K562 (cell line): ENCODE measurements at regions not wholly inside any gene's neighbourhood (a gene's known extent, or its start where the extent isn't known, plus 50 kb on each side); places are given as distances from the start of the nearest gene placed in this dataset.

Experiments used
- CBFA2T2 ChIP-seq: fragments of 450-650 bp; conservative IDR thresholded peaks from 2 replicates; pipeline ENCODE4 v1.6.1; 2017; ENCODE audit warnings: mild to moderate bottlenecking
- CHCHD3 ChIP-seq: fragments of 250-450 bp; sonication (Bioruptor Pico); IDR thresholded peaks from 2 replicates; pipeline ENCODE4 v2.1.2; 2022; ENCODE audit warnings: mild to moderate bottlenecking
- COPS2 ChIP-seq: fragments of 450-650 bp; conservative IDR thresholded peaks from 2 replicates; pipeline ENCODE4 v1.6.1; 2016; ENCODE audit warnings: mild to moderate bottlenecking, moderate library complexity
- DNMT1 ChIP-seq: fragments of 450-650 bp; IDR thresholded peaks from 2 replicates; pipeline ENCODE4 v1.6.1; 2016; ENCODE audit warnings: antibody characterized with exemption, mild to moderate bottlenecking
- E2F8 ChIP-seq: fragments of 450-650 bp; IDR thresholded peaks from 2 replicates; pipeline ENCODE4 v1.7.1; 2018; ENCODE audit warnings: mild to moderate bottlenecking, low read depth; ENCODE audit not compliant: partially characterized antibody
- ERF ChIP-seq: fragments of 450-650 bp; formaldehyde crosslinking; IDR thresholded peaks from 2 replicates; pipeline ENCODE4 v1.4.0; 2020; ENCODE audit warnings: mild to moderate bottlenecking, mixed read lengths
- GATAD2B ChIP-seq: fragments of 450-650 bp; IDR thresholded peaks from 2 replicates; pipeline ENCODE4 v1.6.1; 2017; ENCODE audit warnings: mild to moderate bottlenecking, borderline replicate concordance
- HCFC1 ChIP-seq: IDR thresholded peaks from 2 replicates; pipeline ENCODE4 v1.6.1; 2012; ENCODE audit warnings: low read depth, low read length, improper control_type of control experiment
- HIVEP1 ChIP-seq: fragments of 250-450 bp; sonication (Bioruptor Pico); IDR thresholded peaks from 2 replicates; pipeline ENCODE4 v1.4.0; 2020; ENCODE audit warnings: mild to moderate bottlenecking
- HLTF ChIP-seq: fragments of 450-650 bp; IDR thresholded peaks from 2 replicates; pipeline ENCODE4 v1.6.1; 2016
- HNRNPLL ChIP-seq: fragments of 200-400 bp; formaldehyde crosslinking; IDR thresholded peaks from 2 replicates; pipeline ENCODE4 v1.6.1; 2017; ENCODE audit warnings: low read length, low read depth, mild to moderate bottlenecking; ENCODE audit not compliant: poor library complexity, severe bottlenecking
- HNRNPUL1 ChIP-seq: fragments of 200-400 bp; formaldehyde crosslinking; IDR thresholded peaks from 2 replicates; pipeline ENCODE4 v1.6.1; 2017; ENCODE audit warnings: low read length
- NCOA6 ChIP-seq: fragments of 450-650 bp; IDR thresholded peaks from 2 replicates; pipeline ENCODE4 v1.6.1; 2017; ENCODE audit warnings: mild to moderate bottlenecking
- PCBP1 ChIP-seq: fragments of 200-400 bp; formaldehyde crosslinking; IDR thresholded peaks from 2 replicates; pipeline ENCODE4 v1.6.1; 2018; ENCODE audit warnings: mild to moderate bottlenecking, low read depth, low read length; ENCODE audit not compliant: poor library complexity, severe bottlenecking
- PHF20 ChIP-seq: fragments of 450-650 bp; IDR thresholded peaks from 2 replicates; pipeline ENCODE4 v1.6.1; 2018; ENCODE audit not compliant: partially characterized antibody
- SMAD4 ChIP-seq: fragments of 250-450 bp; sonication (Bioruptor Pico); conservative IDR thresholded peaks from 2 replicates; pipeline ENCODE4 v1.8.0; 2021; ENCODE audit warnings: inconsistent platforms, mild to moderate bottlenecking, moderate library complexity
- SMARCC2 ChIP-seq: fragments of 450-650 bp; IDR thresholded peaks from 2 replicates; pipeline ENCODE4 v1.6.1; 2017; ENCODE audit warnings: antibody characterized with exemption, moderate library complexity, mild to moderate bottlenecking, low read depth
- SOX6 ChIP-seq: fragments of 450-650 bp; IDR thresholded peaks from 2 replicates; pipeline ENCODE4 v1.6.1; 2014; ENCODE audit warnings: mild to moderate bottlenecking
- XRCC3 ChIP-seq: fragments of 450-650 bp; IDR thresholded peaks from 2 replicates; pipeline ENCODE4 v1.6.1; 2017; ENCODE audit warnings: mild to moderate bottlenecking, moderate library complexity
- ZNF175 ChIP-seq: fragments of 200-800 bp; sonication (Bioruptor generic); IDR thresholded peaks from 2 replicates; pipeline ENCODE4 v1.6.1; 2016; ENCODE audit warnings: low read depth, mild to moderate bottlenecking, missing genetic modification characterization, missing compliant biosample characterization
- ZNF24 ChIP-seq: fragments of 450-650 bp; IDR thresholded peaks from 2 replicates; pipeline ENCODE4 v1.6.1; 2016
- ZNF354B ChIP-seq: fragments of 250-450 bp; sonication (Bioruptor Pico); IDR thresholded peaks from 2 replicates; pipeline ENCODE4 v1.4.0; 2020
- TF ChIP-seq, protein P1 (sequence below): sonication (generic); formaldehyde crosslinking; IDR thresholded peaks from 2 replicates; pipeline ENCODE4 v1.8.1; 2023; ENCODE audit warnings: mild to moderate bottlenecking, missing genetic modification reagents
- TF ChIP-seq, protein P2 (sequence below): sonication (generic); formaldehyde crosslinking; IDR thresholded peaks from 2 replicates; pipeline ENCODE4 v1.9.0; 2022; ENCODE audit warnings: mild to moderate bottlenecking, missing genetic modification reagents
- TF ChIP-seq, protein P3 (sequence below), 3 experiments: fragments of 200-800 bp in 1 of 3; sonication (Bioruptor generic) in 1 of 3; sonication (generic) in 1 of 3; formaldehyde crosslinking in 1 of 3; IDR thresholded peaks; 2 replicates each; pipeline versions ENCODE4 v1.6.1 to v1.8.0; 2016 to 2022; ENCODE audit warnings: mild to moderate bottlenecking in 2 of 3, missing compliant biosample characterization in 2 of 3, missing genetic modification characterization in 2 of 3, missing genetic modification reagents in 1 of 3

- TF ChIP-seq, protein P1, sequence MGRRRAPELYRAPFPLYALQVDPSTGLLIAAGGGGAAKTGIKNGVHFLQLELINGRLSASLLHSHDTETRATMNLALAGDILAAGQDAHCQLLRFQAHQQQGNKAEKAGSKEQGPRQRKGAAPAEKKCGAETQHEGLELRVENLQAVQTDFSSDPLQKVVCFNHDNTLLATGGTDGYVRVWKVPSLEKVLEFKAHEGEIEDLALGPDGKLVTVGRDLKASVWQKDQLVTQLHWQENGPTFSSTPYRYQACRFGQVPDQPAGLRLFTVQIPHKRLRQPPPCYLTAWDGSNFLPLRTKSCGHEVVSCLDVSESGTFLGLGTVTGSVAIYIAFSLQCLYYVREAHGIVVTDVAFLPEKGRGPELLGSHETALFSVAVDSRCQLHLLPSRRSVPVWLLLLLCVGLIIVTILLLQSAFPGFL: no peak
- peak; percentile 83 for TF ChIP-seq SMARCC2
- TF ChIP-seq PCBP1: no peak
- no peak for TF ChIP-seq HCFC1
- TF ChIP-seq HIVEP1 (CRISPR knock-in tag): no peak
- TF ChIP-seq SOX6: peak; percentile 68; the same call in 1 of the 2 replicates
- no peak for TF ChIP-seq HLTF
- TF ChIP-seq ZNF354B: no peak
- peak; percentile 66 for TF ChIP-seq SMAD4 (CRISPR knock-in tag)
- no peak for TF ChIP-seq E2F8
- no peak for TF ChIP-seq ERF
- no peak for TF ChIP-seq DNMT1
- TF ChIP-seq, protein P2, sequence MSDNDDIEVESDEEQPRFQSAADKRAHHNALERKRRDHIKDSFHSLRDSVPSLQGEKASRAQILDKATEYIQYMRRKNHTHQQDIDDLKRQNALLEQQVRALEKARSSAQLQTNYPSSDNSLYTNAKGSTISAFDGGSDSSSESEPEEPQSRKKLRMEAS: no peak
- no peak for TF ChIP-seq PHF20
- TF ChIP-seq HNRNPUL1: no peak
- TF ChIP-seq GATAD2B: no peak; the same call in 1 of the 2 replicates
- TF ChIP-seq COPS2: no peak
- TF ChIP-seq CHCHD3 (CRISPR knock-in tag): no peak
- TF ChIP-seq ZNF24: peak; percentile 21; the same call in 1 of the 2 replicates
- no peak for TF ChIP-seq ZNF175
- TF ChIP-seq, protein P3, sequence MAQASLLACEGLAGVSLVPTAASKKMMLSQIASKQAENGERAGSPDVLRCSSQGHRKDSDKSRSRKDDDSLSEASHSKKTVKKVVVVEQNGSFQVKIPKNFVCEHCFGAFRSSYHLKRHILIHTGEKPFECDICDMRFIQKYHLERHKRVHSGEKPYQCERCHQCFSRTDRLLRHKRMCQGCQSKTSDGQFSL (CRISPR knock-in tag; IDR thresholded peaks at IDR 0.05): no peak
- TF ChIP-seq, protein P3 (tag; IDR thresholded peaks at IDR 0.05): no peak
- no peak for TF ChIP-seq HNRNPLL
- peak; percentile 85 for TF ChIP-seq CBFA2T2
- no peak for TF ChIP-seq XRCC3
- no peak for TF ChIP-seq NCOA6
Observed at GRCh38 chr2:12178289-12179080, 432.1 kb downstream of the LPIN1 start (continued).
